Activated T-helper 17 cell treated with anti-CD3 and anti-CD28 coated beads, Interleukin-2, amount 50 U/mL, for 72 hours (primary cell): ENCODE measurements at regions not wholly inside any gene's neighbourhood (a gene's known extent, or its start where the extent isn't known, plus 50 kb on each side); places are given as distances from the start of the nearest gene placed in this dataset.

Experiments used
- ATAC-seq: fragments of 150-1000 bp; cut with Tn5 transposase; replicated peaks from 2 replicates; pipeline ENCODE4 v1.10.0; 2021; ENCODE audit warnings: mild to moderate bottlenecking, moderate library complexity
- H3K27ac Mint-ChIP-seq: one replicate; pipeline ENCODE4 v1.8.0; 2022; ENCODE audit warnings: mixed read lengths
- H3K27me3 Mint-ChIP-seq: one replicate; pipeline ENCODE4 v1.8.0; 2022; ENCODE audit warnings: mixed read lengths
- H3K36me3 Mint-ChIP-seq: one replicate; pipeline ENCODE4 v1.8.0; 2022; ENCODE audit warnings: low read depth, mild to moderate bottlenecking, mixed read lengths
- H3K4me1 Mint-ChIP-seq: one replicate; pipeline ENCODE4 v1.8.0; 2022; ENCODE audit warnings: mixed read lengths
- H3K4me3 Mint-ChIP-seq: one replicate; pipeline ENCODE4 v1.8.0; 2022; ENCODE audit warnings: mild to moderate bottlenecking, mixed read lengths
- H3K9me3 Mint-ChIP-seq: one replicate; pipeline ENCODE4 v1.8.0; 2022; ENCODE audit warnings: mixed read lengths

DNA sequence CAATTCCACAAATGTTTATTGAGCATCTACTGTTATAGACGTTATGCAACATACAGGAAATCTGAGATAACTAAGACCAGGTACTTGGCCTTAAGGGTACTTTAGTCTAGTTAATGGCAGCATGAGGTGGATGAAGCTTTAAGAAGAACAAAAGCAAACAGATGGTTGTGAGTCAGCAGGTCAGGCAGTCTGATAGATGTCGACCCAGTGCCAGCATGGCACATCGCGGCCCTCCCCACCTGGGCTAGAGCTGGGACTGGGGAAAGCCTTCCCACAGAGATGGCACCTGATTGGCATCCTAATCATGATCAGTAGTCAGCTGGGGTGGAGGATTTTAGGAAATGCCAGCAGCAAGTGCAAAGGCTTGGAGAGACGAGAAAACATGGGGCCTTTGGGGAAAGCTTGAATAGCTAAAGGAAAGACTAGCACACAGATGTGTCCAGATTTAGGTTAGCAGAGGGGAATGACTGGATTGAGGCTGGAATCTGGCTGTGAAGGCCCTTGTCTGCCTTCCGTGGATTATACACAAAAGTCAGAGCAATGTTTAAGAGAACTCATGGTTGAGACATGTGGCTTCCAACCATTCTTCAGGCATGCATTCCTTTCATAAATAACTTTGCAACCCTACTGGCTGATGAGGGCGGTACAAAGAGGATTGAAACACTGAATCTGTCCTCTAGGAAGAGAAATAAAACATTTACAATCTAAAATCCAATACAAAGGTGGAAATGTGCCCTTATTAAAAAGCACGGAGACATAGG lies 395.4 kb upstream of the WWC1 start:
- no peak overlapping the region for H3K4me3 Mint-ChIP-seq
- no peak for ATAC-seq
- H3K27me3 Mint-ChIP-seq, result peaks cover 14% of the 10 kb centered on the region
- H3K27ac Mint-ChIP-seq, result no peak overlapping the region
- H3K4me1 Mint-ChIP-seq, result no peaks in the 10 kb centered on the region
- no peaks in the 10 kb centered on the region for H3K36me3 Mint-ChIP-seq
- H3K9me3 Mint-ChIP-seq, result peaks cover 8% of the 10 kb centered on the region

- ATAC-seq, result no peak
- no peak overlapping the region for H3K27ac Mint-ChIP-seq
- no peaks in the 10 kb centered on the region for H3K36me3 Mint-ChIP-seq
- H3K4me3 Mint-ChIP-seq, result no peak overlapping the region
- peaks cover 8% of the 10 kb centered on the region for H3K9me3 Mint-ChIP-seq
- peaks cover 14% of the 10 kb centered on the region for H3K27me3 Mint-ChIP-seq
- H3K4me1 Mint-ChIP-seq, result no peaks in the 10 kb centered on the region
These were observed 394.6 kb upstream of the WWC1 start for GRCh38 chr5:167896814-167897213.

GRCh38 chr5:167897371-167897770 lies 394.1 kb upstream of the WWC1 start:
- no peaks in the 10 kb centered on the region for H3K36me3 Mint-ChIP-seq
- peaks cover 8% of the 10 kb centered on the region for H3K9me3 Mint-ChIP-seq
- H3K27ac Mint-ChIP-seq, result no peak overlapping the region

DNA sequence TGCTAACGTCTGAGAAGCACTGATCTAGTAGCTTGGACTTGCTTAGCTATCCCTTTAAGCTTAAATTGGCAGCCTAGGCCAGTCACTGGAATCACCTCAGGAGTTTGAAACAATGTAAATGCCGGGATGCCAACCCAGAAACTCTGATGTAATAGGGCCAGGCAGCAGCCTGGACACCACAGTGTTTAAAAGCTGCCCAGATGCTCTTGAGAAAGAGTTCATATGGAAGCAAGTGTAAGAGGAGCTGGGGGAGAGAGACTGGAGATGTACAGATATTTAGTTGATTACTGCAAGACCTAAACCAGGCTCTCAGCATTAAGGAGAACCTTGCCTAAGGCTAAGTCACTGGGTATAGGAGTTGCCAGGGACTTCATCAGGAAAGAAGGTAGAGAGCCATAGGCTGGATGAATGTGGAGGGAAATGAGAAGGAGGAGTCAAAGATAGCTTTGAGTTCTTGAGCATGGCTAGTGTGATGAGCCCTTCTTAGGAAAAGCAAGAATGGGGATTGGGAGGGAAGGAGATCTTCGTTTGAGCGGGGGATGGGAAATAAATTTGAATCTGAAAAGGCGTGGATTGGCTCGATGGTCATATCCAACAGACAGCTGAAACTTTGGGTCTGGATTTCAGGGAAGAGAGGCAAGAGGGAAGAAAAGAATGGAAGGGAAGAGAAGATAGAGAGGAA lies 392.9 kb upstream of the WWC1 start:
- H3K4me1 Mint-ChIP-seq, result no peaks in the 10 kb centered on the region
- peaks cover 8% of the 10 kb centered on the region for H3K9me3 Mint-ChIP-seq
- ATAC-seq, result no peak
- H3K27me3 Mint-ChIP-seq, result peaks cover 14% of the 10 kb centered on the region
- no peak overlapping the region for H3K27ac Mint-ChIP-seq
- no peaks in the 10 kb centered on the region for H3K36me3 Mint-ChIP-seq
- H3K4me3 Mint-ChIP-seq, result no peak overlapping the region

More at GRCh38 chr5:167897371-167897770, 394.1 kb upstream of the WWC1 start:
- Mint-ChIP-seq H3K4me1 (no peaks in the 10 kb centered on the region), H3K4me3 (no peak overlapping the region), H3K27me3 (peaks cover 14% of the 10 kb centered on the region)
- ATAC-seq, result no peak

- no peaks in the 10 kb centered on the region for H3K4me1 Mint-ChIP-seq
- H3K4me3 Mint-ChIP-seq, result no peak overlapping the region
- peaks cover 14% of the 10 kb centered on the region for H3K27me3 Mint-ChIP-seq
- H3K36me3 Mint-ChIP-seq, result no peaks in the 10 kb centered on the region
- H3K9me3 Mint-ChIP-seq, result peaks cover 8% of the 10 kb centered on the region
- no peak for ATAC-seq
- H3K27ac Mint-ChIP-seq, result no peak overlapping the region
These were observed 391.9 kb upstream of the WWC1 start for GRCh38 chr5:167899490-167900070.

DNA sequence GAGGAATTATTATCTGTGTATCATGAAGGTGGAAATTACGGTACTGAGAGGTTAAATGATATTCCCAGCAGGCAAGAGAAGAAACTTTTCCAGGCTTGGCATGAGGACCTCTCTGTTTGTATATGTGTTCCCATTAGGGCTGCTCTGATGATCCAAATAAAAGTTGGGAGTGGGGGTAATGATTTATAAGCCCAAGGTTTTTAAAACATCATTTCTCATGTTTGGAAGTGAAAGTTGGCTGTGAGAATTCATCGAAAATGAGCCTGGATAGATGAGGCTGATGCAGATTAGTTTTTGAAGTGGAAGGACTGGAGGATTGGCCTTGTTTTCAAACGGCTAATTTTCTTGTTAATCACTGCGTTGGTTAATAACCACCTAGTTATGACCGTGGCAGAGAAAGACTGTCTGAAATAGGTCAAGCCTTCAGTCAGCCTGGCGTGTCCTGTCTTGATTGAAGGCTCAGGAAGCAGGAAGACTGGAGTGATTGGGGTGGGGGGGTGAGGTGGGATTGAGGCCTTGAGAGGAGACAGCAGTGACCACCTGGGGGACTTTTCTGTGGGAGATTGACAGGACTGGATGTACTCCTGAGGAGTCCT lies 391.0 kb upstream of the WWC1 start:
- no peaks in the 10 kb centered on the region for H3K4me1 Mint-ChIP-seq
- peaks cover 8% of the 10 kb centered on the region for H3K9me3 Mint-ChIP-seq
- no peak overlapping the region for H3K4me3 Mint-ChIP-seq
- peaks cover 19% of the 10 kb centered on the region for H3K27me3 Mint-ChIP-seq
- no peak overlapping the region for H3K27ac Mint-ChIP-seq
- H3K36me3 Mint-ChIP-seq, result no peaks in the 10 kb centered on the region
- ATAC-seq, result no peak

- Mint-ChIP-seq H3K27ac (no peak overlapping the region), H3K4me3 (no peak overlapping the region), H3K4me1 (no peaks in the 10 kb centered on the region), H3K9me3 (peaks cover 8% of the 10 kb centered on the region), H3K36me3 (no peaks in the 10 kb centered on the region), H3K27me3 (peaks cover 14% of the 10 kb centered on the region)
- no peak for ATAC-seq
These were observed 389.1 kb upstream of the WWC1 start for GRCh38 chr5:167902298-167902697.

GRCh38 chr5:167903243-167903642 lies 388.2 kb upstream of the WWC1 start:
- Mint-ChIP-seq H3K4me3 (no peak overlapping the region), H3K4me1 (no peaks in the 10 kb centered on the region), H3K36me3 (no peaks in the 10 kb centered on the region), H3K27ac (no peak overlapping the region), H3K27me3 (peaks cover 14% of the 10 kb centered on the region), H3K9me3 (peaks cover 8% of the 10 kb centered on the region)
- no peak for ATAC-seq

- no peaks in the 10 kb centered on the region for H3K36me3 Mint-ChIP-seq
- no peak for ATAC-seq
- no peak overlapping the region for H3K27ac Mint-ChIP-seq
- H3K9me3 Mint-ChIP-seq, result peaks cover 5% of the 10 kb centered on the region
- H3K4me3 Mint-ChIP-seq, result no peak overlapping the region
- H3K27me3 Mint-ChIP-seq, result peaks cover 10% of the 10 kb centered on the region
- H3K4me1 Mint-ChIP-seq, result no peaks in the 10 kb centered on the region
These were observed 387.8 kb upstream of the WWC1 start for GRCh38 chr5:167903659-167904058.

DNA sequence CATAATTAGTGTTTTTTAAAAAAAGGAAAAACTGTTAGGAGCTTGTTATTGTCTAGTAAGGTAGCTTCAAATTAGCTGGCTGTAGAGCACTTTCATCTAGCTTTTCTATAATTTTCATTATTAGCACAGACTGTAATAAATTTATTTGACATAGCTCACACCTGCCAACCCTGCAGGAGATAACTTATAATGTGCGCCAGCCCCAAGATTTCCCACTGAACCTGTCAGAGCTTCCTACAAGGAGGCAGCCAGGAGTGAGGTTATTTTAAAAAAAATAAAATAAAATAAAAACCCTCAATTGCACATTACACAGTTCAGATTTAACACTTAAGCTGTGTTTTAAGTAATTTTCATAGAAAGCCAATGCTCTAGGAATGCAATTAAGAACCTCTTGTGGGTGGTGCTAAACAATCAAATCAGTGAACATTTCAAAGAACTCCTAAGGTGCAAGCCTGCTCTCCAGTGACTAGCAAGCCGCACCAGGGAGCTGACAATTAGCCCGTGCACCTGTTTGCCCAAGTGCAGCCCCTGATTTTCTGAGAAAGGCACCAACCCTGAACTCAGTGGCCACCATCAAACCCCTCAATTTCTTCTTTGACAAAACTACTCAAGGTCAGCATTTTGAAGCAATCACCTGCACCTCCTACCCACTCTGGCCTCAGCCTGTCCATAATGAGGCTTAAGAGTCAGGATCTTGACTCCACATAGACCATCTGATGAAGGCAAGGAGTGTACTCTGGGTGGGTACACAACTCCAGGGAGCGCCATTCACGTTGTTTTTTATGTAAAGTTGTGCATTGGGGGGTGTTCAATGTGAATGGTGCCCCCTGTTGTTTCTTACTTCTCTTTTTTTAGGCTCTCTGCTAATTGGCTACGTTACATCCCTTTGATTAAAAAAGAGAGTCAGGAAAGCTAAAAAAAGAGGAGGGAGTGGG lies 385.3 kb upstream of the WWC1 start:
- Mint-ChIP-seq H3K27ac (no peak overlapping the region), H3K36me3 (no peaks in the 10 kb centered on the region), H3K4me1 (no peaks in the 10 kb centered on the region), H3K9me3 (no peaks in the 10 kb centered on the region), H3K4me3 (no peak overlapping the region), H3K27me3 (peaks cover 5% of the 10 kb centered on the region)
- ATAC-seq, result no peak

DNA sequence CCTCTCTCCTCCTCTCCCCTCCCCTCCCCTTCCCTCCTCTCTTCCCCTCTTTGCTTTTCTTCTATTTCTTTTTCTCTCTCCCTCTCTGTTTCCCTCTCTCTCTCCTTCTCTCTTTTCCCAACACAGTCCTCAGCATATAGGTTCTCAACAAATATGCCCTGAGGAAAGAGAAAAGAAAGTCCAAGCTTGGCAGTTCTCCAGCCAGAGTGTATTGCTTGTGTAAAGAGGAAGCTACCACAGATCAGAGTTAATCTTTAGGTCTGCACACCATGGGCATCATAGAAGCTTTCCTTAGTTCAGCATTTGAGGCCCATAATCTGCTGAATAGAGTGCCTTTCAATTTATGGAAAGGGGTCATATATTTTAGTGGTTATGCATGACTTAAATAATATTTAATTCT lies 382.8 kb upstream of the WWC1 start:
- Mint-ChIP-seq H3K27me3 (peaks cover 5% of the 10 kb centered on the region), H3K4me1 (no peaks in the 10 kb centered on the region), H3K4me3 (no peak overlapping the region), H3K9me3 (no peaks in the 10 kb centered on the region), H3K36me3 (no peaks in the 10 kb centered on the region), H3K27ac (no peak overlapping the region)
- no peak for ATAC-seq

- Mint-ChIP-seq H3K4me3 (no peak overlapping the region), H3K4me1 (no peaks in the 10 kb centered on the region), H3K27ac (no peak overlapping the region), H3K36me3 (no peaks in the 10 kb centered on the region), H3K9me3 (no peaks in the 10 kb centered on the region), H3K27me3 (no peaks in the 10 kb centered on the region)
- ATAC-seq, result no peak
These were observed 378.3 kb upstream of the WWC1 start for GRCh38 chr5:167912941-167913665.

- Mint-ChIP-seq H3K27me3 (peaks cover 4% of the 10 kb centered on the region), H3K4me1 (no peaks in the 10 kb centered on the region), H3K27ac (no peak overlapping the region), H3K9me3 (no peaks in the 10 kb centered on the region), H3K36me3 (no peaks in the 10 kb centered on the region), H3K4me3 (no peak overlapping the region)
- ATAC-seq, result no peak
These were observed 376.2 kb upstream of the WWC1 start for GRCh38 chr5:167915237-167915636.
